Adrenal gland (tissue), 5 donors: ENCODE measurements at regions not wholly inside any gene's neighbourhood (a gene's known extent, or its start where the extent isn't known, plus 50 kb on each side); places are given as distances from the start of the nearest gene placed in this dataset.

Source experiments
- CTCF ChIP-seq, 6 experiments: fragments of 450-650 bp in 4 of 6; fragments of 200-600 bp in 2 of 6; sonication (generic) in 1 of 6; IDR thresholded peaks; 1 replicate in 5 of 6; 2 replicates in 1 of 6; pipeline versions ENCODE4 v1.5.1 to v1.8.0; 2016 to 2021; ENCODE audit warnings: antibody characterized with exemption in 6 of 6, mild to moderate bottlenecking in 2 of 6, moderate library complexity in 1 of 6
- POLR2A ChIP-seq, 2 donors: fragments of 450-650 bp; IDR thresholded peaks; one replicate each; pipeline ENCODE4 v1.6.1; 2017; ENCODE audit warnings: antibody characterized with exemption in 2 of 2, mild to moderate bottlenecking in 2 of 2, moderate library complexity in 1 of 2
- donor health status: DM: no; HTN: no; CAD: no.

GRCh38 chr12:24297516-24297915, 348.0 kb upstream of the SOX5 start:
- TF ChIP-seq CTCF (IDR thresholded peaks at IDR 0.05) = no peak
- TF ChIP-seq POLR2A (IDR thresholded peaks at IDR 0.05) = no peak
